HG03066 (cell line): ENCODE measurements at regions not wholly inside any gene's neighbourhood (a gene's known extent, or its start where the extent isn't known, plus 50 kb on each side); places are given as distances from the start of the nearest gene placed in this dataset.
"Not testable (repeated sequence)": the region's sequence is repeated elsewhere in the genome, so short reads cannot be mapped to it uniquely, and the experiment has no call there.

Experiments
- ATAC-seq: cut with Tn5 transposase; IDR thresholded peaks from one replicate; pipeline ENCODE4 v1.9.1; 2021; ENCODE audit warnings: low read depth; ENCODE audit not compliant: unreplicated experiment

- no peak for ATAC-seq
These were observed 57.2 kb upstream of the SLC1A4 start for GRCh38 chr2:64932116-64932370.

- peak; percentile 80 for ATAC-seq
These were observed 56.6 kb upstream of the SLC1A4 start for GRCh38 chr2:64932371-64933216.

GRCh38 chr2:64934530-64934929 is 54.7 kb upstream of the SLC1A4 start:
- ATAC-seq: no peak

- ATAC-seq: no peak
These were observed 52.4 kb upstream of the SLC1A4 start for GRCh38 chr2:64936809-64937208.

- ATAC-seq: not testable (repeated sequence)
These were observed 51.9 kb upstream of the SLC1A4 start for GRCh38 chr2:64937314-64937686.

- ATAC-seq: peak; percentile 56
These were observed 51.3 kb upstream of the SLC1A4 start for GRCh38 chr2:64937687-64938491.

GRCh38 chr2:64938607-64939285 is 50.5 kb upstream of the SLC1A4 start:
- ATAC-seq: no peak

GRCh38 chr2:64939332-64939917 is 49.8 kb upstream of the SLC1A4 start:
- ATAC-seq: no peak
